Parathyroid adenoma (tissue), 2 donors: ENCODE measurements at regions not wholly inside any gene's neighbourhood (a gene's known extent, or its start where the extent isn't known, plus 50 kb on each side); places are given as distances from the start of the nearest gene placed in this dataset.

Experiments used
- H2AFZ ChIP-seq: fragments of 300-600 bp; sonication (generic); one replicate; pipeline ENCODE4 v1.7.0; 2017; ENCODE audit warnings: antibody characterized with exemption, mild to moderate bottlenecking
- H3K27ac ChIP-seq: fragments of 300-600 bp; sonication (generic); one replicate; pipeline ENCODE4 v1.7.0; 2017
- H3K27me3 ChIP-seq: fragments of 300-600 bp; sonication (generic); one replicate; pipeline ENCODE4 v1.7.0; 2017; ENCODE audit warnings: low read length; ENCODE audit not compliant: control insufficient read depth, insufficient read depth
- H3K36me3 ChIP-seq: fragments of 300-600 bp; sonication (generic); one replicate; pipeline ENCODE4 v1.7.0; 2017; ENCODE audit warnings: low read length; ENCODE audit not compliant: control insufficient read depth, insufficient read depth
- H3K4me1 ChIP-seq: fragments of 300-600 bp; sonication (generic); one replicate; pipeline ENCODE4 v1.7.0; 2017; ENCODE audit warnings: control low read depth
- H3K4me2 ChIP-seq: fragments of 300-600 bp; sonication (generic); one replicate; pipeline ENCODE4 v1.7.0; 2017; ENCODE audit warnings: low read length
- H3K4me3 ChIP-seq: fragments of 300-600 bp; sonication (generic); one replicate; pipeline ENCODE4 v1.7.0; 2017; ENCODE audit warnings: low read depth, low read length
- H3K79me2 ChIP-seq: fragments of 300-600 bp; sonication (generic); one replicate; pipeline ENCODE4 v1.7.0; 2017; ENCODE audit warnings: control low read depth
- H3K9ac ChIP-seq: fragments of 300-600 bp; sonication (generic); one replicate; pipeline ENCODE4 v1.7.0; 2017; ENCODE audit warnings: mild to moderate bottlenecking
- H3K9me3 ChIP-seq: fragments of 300-600 bp; sonication (generic); one replicate; pipeline ENCODE4 v1.7.0; 2017; ENCODE audit warnings: low read length; ENCODE audit not compliant: control insufficient read depth
- CTCF ChIP-seq: fragments of 300-600 bp; sonication (generic); IDR thresholded peaks from one replicate; pipeline ENCODE4 v1.7.0; 2017; ENCODE audit warnings: antibody characterized with exemption, mild to moderate bottlenecking
- donor health status: primary hyperparathyroidism.

GRCh38 chr16:35187665-35188225 is 1728.3 kb downstream of the TP53TG3F start:
- no peak for TF ChIP-seq CTCF
- Histone ChIP-seq H2AFZ (no peak overlapping the region), H3K27ac (no peak overlapping the region), H3K27me3 (no peaks in the 10 kb centered on the region), H3K79me2 (no peaks in the 10 kb centered on the region), H3K4me2 (no peak overlapping the region), H3K9ac (no peak overlapping the region), H3K4me1 (no peaks in the 10 kb centered on the region), H3K4me3 (no peak overlapping the region), H3K9me3 (no peaks in the 10 kb centered on the region), H3K36me3 (no peaks in the 10 kb centered on the region)

- no peak overlapping the region for H3K4me2 ChIP-seq
- TF ChIP-seq CTCF: no peak
- H3K27me3 ChIP-seq: no peaks in the 10 kb centered on the region
Measured at GRCh38 chr16:35188288-35189155, 1729.1 kb downstream of the TP53TG3F start.

GRCh38 chr16:35192993-35193392 is 1733.6 kb downstream of the TP53TG3F start:
- no peak for TF ChIP-seq CTCF
- Histone ChIP-seq H3K4me3 (no peak overlapping the region), H3K27me3 (no peaks in the 10 kb centered on the region), H3K36me3 (no peaks in the 10 kb centered on the region), H3K79me2 (no peaks in the 10 kb centered on the region), H2AFZ (no peak overlapping the region), H3K9me3 (no peaks in the 10 kb centered on the region), H3K4me2 (no peak overlapping the region), H3K4me1 (no peaks in the 10 kb centered on the region), H3K27ac (no peak overlapping the region), H3K9ac (no peak overlapping the region)

More at GRCh38 chr16:35188288-35189155, 1729.1 kb downstream of the TP53TG3F start:
- H3K4me1 ChIP-seq: no peaks in the 10 kb centered on the region
- H2AFZ ChIP-seq: no peak overlapping the region
- H3K9me3 ChIP-seq: no peaks in the 10 kb centered on the region
- no peak overlapping the region for H3K4me3 ChIP-seq
- H3K79me2 ChIP-seq: no peaks in the 10 kb centered on the region
- no peak overlapping the region for H3K9ac ChIP-seq
- H3K27ac ChIP-seq: no peak overlapping the region
- no peaks in the 10 kb centered on the region for H3K36me3 ChIP-seq

- TF ChIP-seq CTCF: no peak
- H3K27me3 ChIP-seq: no peaks in the 10 kb centered on the region
- no peaks in the 10 kb centered on the region for H3K79me2 ChIP-seq
- no peaks in the 10 kb centered on the region for H3K36me3 ChIP-seq
- H2AFZ ChIP-seq: no peak overlapping the region
- no peaks in the 10 kb centered on the region for H3K4me1 ChIP-seq
- no peak overlapping the region for H3K4me2 ChIP-seq
- no peak overlapping the region for H3K9ac ChIP-seq
- H3K4me3 ChIP-seq: no peak overlapping the region
- H3K27ac ChIP-seq: no peak overlapping the region
- no peaks in the 10 kb centered on the region for H3K9me3 ChIP-seq
Measured at GRCh38 chr16:35193956-35194355, 1734.5 kb downstream of the TP53TG3F start.
